ENCODE measurements at regions not wholly inside any gene's neighbourhood (a gene's known extent, or its start where the extent isn't known, plus 50 kb on each side); places are given as distances from the start of the nearest gene placed in this dataset.

- TF ChIP-seq ZFX (IDR thresholded peaks at IDR 0.05) = no peak
- no peak for TF ChIP-seq CTCF (conservative IDR thresholded peaks at IDR 0.05)
- H3K27ac ChIP-seq = no peak overlapping the region
These were observed 308.2 kb upstream of the PRR16 start for GRCh38 chr5:120155873-120156272.

GRCh38 chr5:120158211-120158610 is 305.9 kb upstream of the PRR16 start:
- H3K27ac ChIP-seq = no peak overlapping the region
- TF ChIP-seq ZFX (IDR thresholded peaks at IDR 0.05) (no peak), CTCF (conservative IDR thresholded peaks at IDR 0.05) (no peak)

GRCh38 chr5:120159155-120159554 is 304.9 kb upstream of the PRR16 start:
- no peak for TF ChIP-seq ZFX (IDR thresholded peaks at IDR 0.05)
- TF ChIP-seq CTCF (conservative IDR thresholded peaks at IDR 0.05) = no peak
- H3K27ac ChIP-seq = no peak overlapping the region

- H3K27ac ChIP-seq = no peak overlapping the region
- TF ChIP-seq ZFX (IDR thresholded peaks at IDR 0.05) (no peak), CTCF (conservative IDR thresholded peaks at IDR 0.05) (no peak)
These were observed 303.8 kb upstream of the PRR16 start for GRCh38 chr5:120160124-120160895.

- TF ChIP-seq CTCF (conservative IDR thresholded peaks at IDR 0.05) (no peak), ZFX (IDR thresholded peaks at IDR 0.05) (no peak)
These were observed 301.8 kb upstream of the PRR16 start for GRCh38 chr5:120162321-120162720.

GRCh38 chr5:120164037-120164436 is 300.1 kb upstream of the PRR16 start:
- H3K27ac ChIP-seq = no peak overlapping the region
- TF ChIP-seq ZFX (IDR thresholded peaks at IDR 0.05) (no peak), CTCF (conservative IDR thresholded peaks at IDR 0.05) (no peak)

More at GRCh38 chr5:120162321-120162720, 301.8 kb upstream of the PRR16 start:
- H3K27ac ChIP-seq = no peak overlapping the region

GRCh38 chr5:120164986-120165385 is 299.1 kb upstream of the PRR16 start:
- TF ChIP-seq CTCF (conservative IDR thresholded peaks at IDR 0.05) (no peak), ZFX (IDR thresholded peaks at IDR 0.05) (no peak)
- no peak overlapping the region for H3K27ac ChIP-seq

Data from C4-2B (cell line).